SU-DHL-6 (cell line): ENCODE measurements at regions not wholly inside any gene's neighbourhood (a gene's known extent, or its start where the extent isn't known, plus 50 kb on each side); places are given as distances from the start of the nearest gene placed in this dataset.

Experiments
- CTCF ChIP-seq: fragments of 200-600 bp; sonication (generic); IDR thresholded peaks from one replicate; pipeline ENCODE4 v1.5.1; 2017; ENCODE audit warnings: antibody characterized with exemption, mild to moderate bottlenecking, low read length, moderate library complexity; ENCODE audit not compliant: insufficient read depth, poor library complexity, severe bottlenecking
- EZH2phosphoT487 ChIP-seq: fragments of 200-600 bp; sonication (generic), shearing (Covaris generic); conservative IDR thresholded peaks from 2 replicates; pipeline ENCODE4 v1.6.1; 2018; ENCODE audit warnings: mild to moderate bottlenecking, antibody characterized with exemption, low read length, moderate library complexity, mixed read lengths

GRCh38 chr18:29012364-29012763 lies 835.4 kb upstream of the CDH2 start:
- TF ChIP-seq CTCF = no peak
- TF ChIP-seq EZH2phosphoT487 = no peak
